ENCODE measurements at regions not wholly inside any gene's neighbourhood (a gene's known extent, or its start where the extent isn't known, plus 50 kb on each side); places are given as distances from the start of the nearest gene placed in this dataset.
"Not testable (repeated sequence)": the region's sequence is repeated elsewhere in the genome, so short reads cannot be mapped to it uniquely, and the experiment has no call there.

DNA sequence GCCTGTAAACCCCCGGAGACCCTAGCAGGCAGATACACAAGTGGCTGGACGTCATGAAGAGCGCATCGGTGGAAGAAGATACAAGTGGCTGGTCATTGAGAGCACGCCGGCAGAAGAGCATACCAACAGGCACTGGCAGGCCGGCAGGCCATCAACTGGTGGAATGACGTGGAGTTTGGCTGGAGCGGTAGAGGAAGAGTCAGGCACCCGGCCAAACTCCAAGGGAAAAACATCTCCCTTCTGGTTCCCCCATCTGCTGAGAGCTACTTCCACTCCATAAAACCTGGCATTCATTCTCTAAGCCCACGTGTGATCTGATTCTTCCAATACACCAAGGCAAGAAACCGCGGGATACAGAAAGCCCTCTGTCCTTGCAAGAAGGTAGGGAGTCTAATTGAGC, 113.4 kb upstream of the NPSR1 start:
- H3K4me3 ChIP-seq (ENCODE audit: low read depth, low read length), result no peak overlapping the region
- DNase-seq (ENCODE audit: low read depth), result no peak

DNA sequence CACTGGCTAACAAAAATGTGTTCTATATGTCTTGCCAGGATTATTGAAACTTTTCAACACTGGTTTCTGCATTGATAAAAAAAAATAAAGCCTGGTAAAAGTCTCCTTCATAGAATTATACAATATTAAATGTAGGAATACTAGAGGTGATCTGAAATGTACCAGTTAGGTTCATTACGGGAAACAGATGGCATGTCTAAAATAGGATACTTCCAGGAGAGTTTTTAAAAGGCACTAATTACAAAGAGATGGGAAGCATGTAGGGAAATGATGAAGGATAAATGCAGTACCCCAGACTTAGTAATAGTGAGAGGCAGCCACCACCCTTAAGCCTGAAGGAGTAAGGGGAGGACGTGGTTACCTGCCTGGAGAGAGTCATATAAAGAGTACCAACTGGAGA, 107.0 kb upstream of the NPSR1 start:
- no peak overlapping the region for H3K4me3 ChIP-seq (ENCODE audit: low read depth, low read length)
- no peak for DNase-seq (ENCODE audit: low read depth)

DNA sequence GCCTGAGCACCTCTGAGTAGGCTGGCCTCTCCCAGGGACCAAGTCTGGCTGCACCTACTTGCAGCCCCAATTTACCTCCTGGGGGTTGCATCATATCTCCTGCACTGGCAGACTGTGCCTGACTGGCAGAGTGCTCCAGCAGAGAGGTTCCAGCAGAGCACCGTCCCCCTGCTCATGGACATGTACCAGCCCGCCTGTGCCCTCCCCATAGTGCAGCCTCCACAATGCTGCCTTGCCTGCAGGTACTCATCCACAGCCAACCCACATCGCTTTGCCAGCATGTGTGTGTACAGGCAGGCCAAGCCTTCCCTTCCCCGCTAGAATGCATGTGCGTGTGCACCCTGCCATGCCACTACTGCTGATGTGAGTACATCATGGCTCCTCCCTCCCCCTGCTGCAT, 105.5 kb upstream of the NPSR1 start:
- no peak overlapping the region for H3K4me3 ChIP-seq (ENCODE audit: low read depth, low read length)

DNA sequence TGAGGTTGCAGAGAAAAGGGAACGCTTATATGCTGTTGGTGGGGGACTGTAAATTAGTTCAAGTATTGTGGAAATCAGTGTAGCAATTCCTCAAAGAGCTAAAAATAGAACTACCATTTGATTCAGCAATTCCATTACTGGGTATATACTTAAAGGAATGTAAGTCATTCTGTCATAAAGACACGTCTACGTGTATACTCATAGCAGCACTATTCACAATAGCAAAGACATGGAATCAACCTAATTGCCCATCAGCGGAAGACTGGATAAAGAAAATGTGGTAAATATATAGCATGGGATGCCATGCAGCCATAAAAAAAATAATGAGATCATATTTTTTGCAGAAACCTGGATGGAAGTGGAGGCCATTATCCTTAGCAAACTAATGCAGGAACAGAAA, 100.0 kb upstream of the NPSR1 start:
- DNase-seq (ENCODE audit: low read depth), result no peak
- no peak overlapping the region for H3K4me3 ChIP-seq (ENCODE audit: low read depth, low read length)

More for the DNA sequence above, 105.5 kb upstream of the NPSR1 start:
- no peak for DNase-seq (ENCODE audit: low read depth)

DNA sequence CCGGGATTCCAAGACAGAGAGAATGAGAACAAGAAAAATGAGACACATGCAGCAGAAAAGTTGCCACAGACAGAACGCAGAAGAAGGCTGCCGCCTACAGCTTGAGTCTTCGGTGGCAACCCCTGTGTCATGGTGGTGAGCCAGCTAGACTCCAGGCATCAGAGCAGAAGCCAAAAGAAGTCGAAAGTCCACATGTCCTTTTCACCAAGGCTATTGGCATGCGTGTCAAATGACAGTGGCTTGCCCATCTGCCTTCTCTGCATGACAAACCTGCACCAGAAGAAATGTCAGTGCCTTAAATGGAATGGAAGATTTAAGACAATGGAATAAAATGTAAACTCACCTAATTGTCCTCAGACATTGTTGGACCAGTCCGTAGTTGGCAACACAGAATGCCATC, 93.9 kb upstream of the NPSR1 start:
- no peak for DNase-seq (ENCODE audit: low read depth)
- no peak overlapping the region for H3K4me3 ChIP-seq (ENCODE audit: low read depth, low read length)

DNA sequence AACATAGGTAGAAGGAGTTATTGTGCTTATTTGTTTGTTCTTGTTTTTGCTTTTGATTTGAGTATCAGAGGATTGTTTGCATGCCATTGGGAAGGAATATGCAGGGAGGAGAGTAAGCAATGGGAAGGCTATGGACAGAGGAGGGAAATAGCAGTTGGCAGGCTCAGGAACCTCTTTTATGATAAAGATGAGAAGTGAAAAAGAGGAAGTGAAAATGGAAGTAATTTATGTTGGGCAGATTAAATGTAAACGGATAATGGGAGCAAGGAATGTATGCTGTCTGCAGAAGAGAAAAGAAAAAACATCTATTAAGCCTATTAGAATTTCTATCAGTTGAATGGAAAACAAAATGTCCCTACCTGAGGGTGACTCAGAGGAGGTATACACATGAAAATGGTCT, 90.1 kb upstream of the NPSR1 start:
- no peak for DNase-seq (ENCODE audit: low read depth)
- no peak overlapping the region for H3K4me3 ChIP-seq (ENCODE audit: low read depth, low read length)

DNA sequence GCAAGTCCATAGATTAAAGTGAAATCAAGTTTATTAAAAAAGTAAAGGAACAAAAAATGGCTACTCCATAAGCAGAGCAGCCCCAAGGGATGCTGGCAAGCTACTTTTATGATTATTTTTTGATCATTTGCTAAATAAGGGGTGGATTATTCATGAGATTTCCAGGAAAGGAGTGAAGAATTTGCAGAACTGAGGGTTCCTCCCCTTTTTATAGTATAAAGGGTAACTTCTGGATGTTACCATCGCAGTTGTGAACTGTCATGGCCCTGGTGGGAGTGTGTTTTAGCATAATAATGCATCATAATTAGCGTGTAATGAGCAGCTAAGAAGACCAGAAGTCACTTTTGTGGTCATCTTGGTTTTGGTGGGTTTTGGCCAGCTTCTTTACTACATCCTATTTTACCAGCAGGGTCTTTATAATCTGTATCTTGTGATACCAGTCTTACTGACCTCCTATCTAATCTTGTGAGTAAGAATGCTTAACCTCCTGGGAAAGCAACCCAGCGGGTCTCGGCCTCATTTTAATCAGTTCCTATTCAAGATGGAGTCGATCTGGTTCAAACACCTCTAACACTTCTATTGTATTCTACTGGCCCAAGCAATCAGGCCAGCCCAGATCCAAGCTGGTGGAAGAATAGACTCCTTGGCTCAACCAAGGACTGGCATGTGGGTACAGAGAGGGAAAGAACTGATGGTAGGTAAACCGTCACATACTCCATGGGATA, 87.9 kb upstream of the NPSR1 start:
- no peak overlapping the region for H3K4me3 ChIP-seq (ENCODE audit: low read depth, low read length)
- DNase-seq (ENCODE audit: low read depth), result no peak

DNA sequence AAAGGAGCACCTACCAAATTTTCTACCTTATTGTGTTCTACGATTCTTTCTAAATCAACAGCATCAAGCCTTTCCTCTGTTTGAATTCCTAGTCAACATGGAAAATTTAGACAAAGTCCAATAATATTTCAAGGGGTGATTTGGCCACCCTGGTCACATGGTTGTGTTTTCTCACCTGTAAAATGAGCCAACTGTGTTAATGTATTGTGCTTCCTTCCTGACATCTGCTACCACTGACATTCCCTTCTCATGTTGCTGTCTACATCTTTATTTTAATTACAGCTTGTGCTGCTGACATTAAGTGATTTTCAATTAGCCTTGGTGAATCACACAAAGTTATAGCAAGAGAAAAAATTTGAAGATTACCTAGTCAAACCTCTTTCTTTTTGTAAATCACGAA, 83.0 kb upstream of the NPSR1 start:
- no peak for DNase-seq (ENCODE audit: low read depth)
- H3K4me3 ChIP-seq (ENCODE audit: low read depth, low read length), result no peak overlapping the region

DNA sequence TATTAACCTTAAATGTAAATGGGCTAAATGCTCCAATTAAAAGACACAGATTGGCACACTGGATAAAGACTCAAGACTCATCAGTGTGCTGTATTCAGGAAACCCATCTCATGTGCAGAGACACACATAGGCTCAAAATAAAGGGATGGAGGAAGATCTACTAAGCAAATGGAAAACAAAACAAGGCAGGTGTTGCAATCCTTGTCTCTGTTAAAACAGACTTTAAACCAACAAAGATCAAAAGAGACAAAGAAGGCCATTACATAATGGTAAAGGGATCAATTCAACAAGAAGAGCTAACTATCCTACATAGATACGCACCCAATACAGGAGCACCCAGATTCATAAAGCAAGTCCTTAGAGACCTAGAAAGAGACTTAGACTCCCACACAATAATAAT, 80.1 kb upstream of the NPSR1 start:
- H3K4me3 ChIP-seq (ENCODE audit: low read depth, low read length); DNase-seq (ENCODE audit: low read depth): not testable (repeated sequence)

DNA sequence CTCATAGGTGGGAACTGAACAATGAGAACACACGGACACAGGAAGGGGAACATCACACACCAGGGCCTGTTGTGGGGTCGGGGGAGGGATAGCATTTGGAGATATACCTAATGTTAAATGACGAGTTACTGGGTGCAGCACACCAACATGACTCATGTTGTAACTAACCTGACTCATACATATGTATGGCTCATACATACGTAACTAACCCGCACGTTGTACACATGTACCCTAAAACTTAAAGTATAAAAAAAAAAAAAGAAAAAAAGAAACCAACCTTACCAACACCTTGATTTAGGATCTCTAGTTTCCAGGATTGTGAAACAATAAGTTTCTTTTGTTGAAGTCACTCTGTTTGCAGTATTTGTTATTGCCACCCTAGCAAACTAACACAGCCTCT, 76.3 kb upstream of the NPSR1 start:
- DNase-seq (ENCODE audit: low read depth); H3K4me3 ChIP-seq (ENCODE audit: low read depth, low read length): not testable (repeated sequence)

DNA sequence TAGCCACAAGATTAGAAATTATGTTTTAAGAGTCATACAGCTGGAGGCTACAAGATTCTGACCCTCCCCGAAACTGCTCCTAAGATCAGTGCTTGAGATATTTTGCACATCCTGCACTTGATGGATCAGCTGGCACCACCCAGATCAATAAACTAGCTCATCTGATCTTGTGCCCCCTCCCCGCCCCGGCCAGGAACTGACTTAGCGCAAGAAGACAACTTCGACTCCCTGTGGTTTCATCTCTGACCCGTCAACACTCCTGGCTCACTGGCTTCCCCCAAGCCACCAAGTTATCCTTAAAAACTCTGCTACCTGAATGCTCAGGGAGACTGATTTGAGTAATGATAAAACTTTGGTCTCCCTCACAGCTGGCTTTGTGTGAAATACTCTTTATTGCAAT, 73.5 kb upstream of the NPSR1 start:
- H3K4me3 ChIP-seq (ENCODE audit: low read depth, low read length), result no peak overlapping the region
- DNase-seq (ENCODE audit: low read depth), result no peak

DNA sequence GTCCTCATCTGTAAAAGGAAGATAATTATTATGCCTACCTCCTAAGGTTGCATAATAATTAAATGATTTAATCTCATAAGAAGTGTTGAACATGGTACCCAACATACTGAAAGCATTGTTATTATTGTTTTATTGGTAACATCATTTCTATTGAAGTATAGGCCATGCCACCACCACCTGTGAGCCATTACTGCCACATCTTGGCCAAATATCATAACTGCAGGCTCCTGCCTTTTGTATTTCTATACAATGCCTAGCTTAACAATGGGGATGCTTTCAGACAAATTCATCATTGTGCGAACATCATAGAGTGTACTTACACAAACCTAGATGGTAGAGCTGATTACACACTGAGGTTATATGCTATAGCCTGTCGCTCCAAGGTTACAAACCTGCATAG, 61.1 kb upstream of the NPSR1 start:
- no peak for DNase-seq (ENCODE audit: low read depth)
- H3K4me3 ChIP-seq (ENCODE audit: low read depth, low read length), result no peak overlapping the region

DNA sequence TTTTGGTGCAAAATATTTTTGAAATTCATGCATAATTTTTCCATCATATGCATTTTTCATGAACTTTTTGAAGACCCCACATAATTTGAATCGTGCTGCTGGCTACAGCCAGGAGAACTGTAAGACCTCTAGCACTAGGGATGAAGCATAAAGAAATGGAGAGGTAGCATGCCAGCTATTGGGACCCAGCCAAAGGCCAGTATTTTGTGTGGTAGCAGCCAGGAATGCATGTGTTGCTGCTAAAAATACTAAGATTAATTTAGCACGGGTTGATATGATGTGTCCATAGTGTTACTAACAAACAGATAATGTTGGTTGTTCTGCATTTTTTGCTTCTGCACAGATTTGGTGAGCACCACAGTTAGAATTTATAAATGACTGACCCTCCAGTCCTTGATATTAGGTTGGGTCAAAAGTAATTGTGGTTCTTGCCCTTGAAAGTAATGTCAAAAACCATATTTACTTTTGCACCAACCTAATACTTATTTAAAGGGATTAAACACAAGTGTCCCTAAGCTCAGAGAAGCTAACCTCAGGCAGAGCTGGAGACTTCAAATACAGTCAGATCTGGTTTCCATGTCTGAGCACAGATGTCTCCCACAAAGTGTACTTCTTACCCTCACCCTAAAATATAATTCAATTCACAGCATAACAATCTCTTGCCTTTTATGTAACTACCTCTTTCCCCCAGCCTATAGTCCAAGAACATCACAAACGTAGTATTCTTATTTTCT, 54.1 kb upstream of the NPSR1 start:
- DNase-seq (ENCODE audit: low read depth), result no peak

More for the DNA sequence above, 54.1 kb upstream of the NPSR1 start:
- H3K4me3 ChIP-seq (ENCODE audit: low read depth, low read length), result no peak overlapping the region

Data from skeletal muscle cell (primary cell).